ENCODE measurements at regions not wholly inside any gene's neighbourhood (a gene's known extent, or its start where the extent isn't known, plus 50 kb on each side); places are given as distances from the start of the nearest gene placed in this dataset.

DNA sequence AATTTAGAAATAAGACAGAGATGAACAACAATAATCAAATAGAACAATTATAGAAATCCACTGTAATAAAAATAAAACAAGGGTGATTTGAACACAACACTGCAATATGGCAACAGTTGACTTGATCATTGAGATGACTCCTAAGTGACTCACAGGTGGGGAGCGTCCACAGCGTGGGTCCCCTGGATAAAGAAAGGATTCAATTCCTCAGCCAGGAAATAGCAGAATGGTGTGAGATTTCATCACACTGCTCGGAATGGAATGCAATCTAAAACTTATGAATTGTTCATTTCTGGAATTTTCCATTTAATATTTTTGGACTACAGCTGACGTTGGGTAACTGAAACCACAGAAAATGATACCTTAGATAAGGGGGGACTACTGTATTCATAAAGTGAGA lies 82.0 kb downstream of the CNTN3 start:
- Histone ChIP-seq H3K27ac (no peak overlapping the region), H3K4me1 (no peaks in the 10 kb centered on the region), H3K27me3 (replicated peaks in 1 of 7) (no peaks in the 10 kb centered on the region), H3K4me3 (no peak overlapping the region), H3K9me3 (peaks cover 0 to 14% (median 0%) of the 10 kb centered on the region in 8 donors), H3K36me3 (no peaks in the 10 kb centered on the region)
- intact Hi-C loops (cut with DNase I; ENCODE audit: low total_unique reads), result no loop called here
- no peak for TF ChIP-seq POLR2AphosphoS5 (IDR thresholded peaks at IDR 0.05)
- TF ChIP-seq, protein P1, sequence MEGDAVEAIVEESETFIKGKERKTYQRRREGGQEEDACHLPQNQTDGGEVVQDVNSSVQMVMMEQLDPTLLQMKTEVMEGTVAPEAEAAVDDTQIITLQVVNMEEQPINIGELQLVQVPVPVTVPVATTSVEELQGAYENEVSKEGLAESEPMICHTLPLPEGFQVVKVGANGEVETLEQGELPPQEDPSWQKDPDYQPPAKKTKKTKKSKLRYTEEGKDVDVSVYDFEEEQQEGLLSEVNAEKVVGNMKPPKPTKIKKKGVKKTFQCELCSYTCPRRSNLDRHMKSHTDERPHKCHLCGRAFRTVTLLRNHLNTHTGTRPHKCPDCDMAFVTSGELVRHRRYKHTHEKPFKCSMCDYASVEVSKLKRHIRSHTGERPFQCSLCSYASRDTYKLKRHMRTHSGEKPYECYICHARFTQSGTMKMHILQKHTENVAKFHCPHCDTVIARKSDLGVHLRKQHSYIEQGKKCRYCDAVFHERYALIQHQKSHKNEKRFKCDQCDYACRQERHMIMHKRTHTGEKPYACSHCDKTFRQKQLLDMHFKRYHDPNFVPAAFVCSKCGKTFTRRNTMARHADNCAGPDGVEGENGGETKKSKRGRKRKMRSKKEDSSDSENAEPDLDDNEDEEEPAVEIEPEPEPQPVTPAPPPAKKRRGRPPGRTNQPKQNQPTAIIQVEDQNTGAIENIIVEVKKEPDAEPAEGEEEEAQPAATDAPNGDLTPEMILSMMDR (IDR thresholded peaks at IDR 0.05 in 8 of 11, conservative IDR thresholded peaks at IDR 0.05 in 3 of 11), result no peak
- no peak for TF ChIP-seq POLR2A (IDR thresholded peaks at IDR 0.05)
- 60 to 76% (median 65%) methylated on average over 4 of the region's 4 CpGs for WGBS, 5 donors
- no peak for DNase-seq

DNA sequence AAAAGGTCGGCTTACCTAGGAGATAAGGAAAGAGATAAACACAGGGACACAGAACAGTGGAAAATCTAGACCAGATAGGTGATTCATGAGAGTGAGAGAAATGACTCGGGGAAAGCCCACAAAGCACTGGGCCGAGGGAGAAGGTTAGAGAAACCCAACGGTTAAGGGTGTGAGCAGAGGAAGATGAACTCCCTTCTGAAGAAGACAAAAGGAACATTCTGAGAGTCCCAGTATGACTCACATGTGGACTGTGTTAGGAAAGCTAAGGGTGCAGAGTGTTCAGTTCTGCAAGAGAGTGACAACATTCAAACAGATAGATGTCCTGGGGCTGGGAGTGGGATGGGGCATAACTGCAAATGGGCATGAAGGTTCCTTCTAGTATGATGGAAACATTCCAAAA lies 83.0 kb downstream of the CNTN3 start:
- 72 to 82% (median 77%) methylated on average over 4 of the region's 4 CpGs for WGBS, 5 donors

DNA sequence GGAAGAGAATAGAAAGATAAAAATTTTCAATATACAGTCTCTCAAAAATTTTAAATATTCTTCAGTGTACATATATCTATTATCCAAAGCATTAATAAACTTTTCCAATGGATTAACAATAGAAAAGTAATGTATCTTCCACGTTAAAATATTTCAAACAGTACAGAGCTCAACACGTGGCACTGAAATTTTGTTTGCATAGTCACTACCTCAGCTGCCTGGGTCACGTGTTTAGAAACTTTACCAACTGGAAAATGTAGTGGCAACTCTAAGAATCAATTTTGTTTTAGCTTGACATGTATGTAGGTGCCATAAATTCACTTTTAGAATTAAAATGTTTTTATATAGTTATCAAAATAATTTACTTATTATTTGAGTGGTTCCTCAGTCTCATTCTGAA lies 85.3 kb downstream of the CNTN3 start:
- Histone ChIP-seq H3K9me3 (peaks cover 0 to 7% (median 0%) of the 10 kb centered on the region in 8 donors), H3K4me1 (no peaks in the 10 kb centered on the region), H3K36me3 (no peaks in the 10 kb centered on the region), H3K27ac (no peak overlapping the region), H3K4me3 (no peak overlapping the region), H3K27me3 (replicated peaks in 1 of 7) (no peaks in the 10 kb centered on the region)
- WGBS, 5 donors, result 59 to 78% (median 68%) methylated on average over 3 of the region's 3 CpGs
- intact Hi-C loops (cut with DNase I; ENCODE audit: low total_unique reads), result no loop called here
- TF ChIP-seq POLR2A (IDR thresholded peaks at IDR 0.05), result no peak
- TF ChIP-seq, protein P1 (IDR thresholded peaks at IDR 0.05 in 8 of 11, conservative IDR thresholded peaks at IDR 0.05 in 3 of 11), result no peak
- TF ChIP-seq POLR2AphosphoS5 (IDR thresholded peaks at IDR 0.05), result no peak
- DNase-seq, result no peak

More for the DNA sequence above, 83.0 kb downstream of the CNTN3 start:
- Histone ChIP-seq H3K4me3 (no peak overlapping the region), H3K36me3 (no peaks in the 10 kb centered on the region), H3K27ac (no peak overlapping the region), H3K4me1 (no peaks in the 10 kb centered on the region), H3K9me3 (peaks cover 0 to 9% (median 0%) of the 10 kb centered on the region in 8 donors), H3K27me3 (replicated peaks in 1 of 7) (no peaks in the 10 kb centered on the region)
- TF ChIP-seq POLR2AphosphoS5 (IDR thresholded peaks at IDR 0.05), result no peak
- TF ChIP-seq POLR2A (IDR thresholded peaks at IDR 0.05), result no peak
- TF ChIP-seq, protein P1 (IDR thresholded peaks at IDR 0.05 in 8 of 11, conservative IDR thresholded peaks at IDR 0.05 in 3 of 11), result no peak
- intact Hi-C loops (cut with DNase I; ENCODE audit: low total_unique reads), result no loop called here
- no peak for DNase-seq

DNA sequence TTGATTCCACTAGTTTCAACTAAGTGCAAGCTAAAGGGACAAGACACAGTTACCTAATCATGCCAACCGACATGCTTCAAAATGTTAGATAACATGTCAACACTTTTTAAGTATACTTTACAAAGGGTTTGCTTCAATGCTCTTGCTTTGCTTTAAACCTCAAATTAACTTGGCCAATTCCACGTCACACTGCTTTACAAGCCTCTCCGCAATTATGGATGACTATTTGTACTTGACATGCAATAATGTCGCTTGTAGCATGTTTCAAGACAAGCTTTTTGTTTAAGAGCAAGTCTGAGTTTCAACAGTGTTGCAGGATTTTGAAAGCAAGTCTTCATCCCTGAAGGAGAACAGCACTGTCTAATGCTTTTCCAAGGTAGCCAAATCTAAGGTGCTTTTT lies 86.9 kb downstream of the CNTN3 start:
- H3K27ac ChIP-seq, result no peak overlapping the region
- DNase-seq, result no peak
- TF ChIP-seq, protein P1 (IDR thresholded peaks at IDR 0.05 in 8 of 11, conservative IDR thresholded peaks at IDR 0.05 in 3 of 11), result no peak
- no peak for TF ChIP-seq POLR2A (IDR thresholded peaks at IDR 0.05)
- no peak for TF ChIP-seq POLR2AphosphoS5 (IDR thresholded peaks at IDR 0.05)
- H3K27me3 ChIP-seq (replicated peaks in 1 of 7), result no peaks in the 10 kb centered on the region
- WGBS, 5 donors, result 74 to 94% (median 87%) methylated on average over 4 of the region's 4 CpGs
- no peak overlapping the region for H3K4me3 ChIP-seq
- peaks cover 0 to 7% (median 0%) of the 10 kb centered on the region in 8 donors for H3K9me3 ChIP-seq
- no peaks in the 10 kb centered on the region for H3K4me1 ChIP-seq
- intact Hi-C loops (cut with DNase I; ENCODE audit: low total_unique reads), result no loop called here
- no peaks in the 10 kb centered on the region for H3K36me3 ChIP-seq
